GM18520 (cell line): ENCODE measurements at regions not wholly inside any gene's neighbourhood (a gene's known extent, or its start where the extent isn't known, plus 50 kb on each side); places are given as distances from the start of the nearest gene placed in this dataset.
"Not testable (repeated sequence)": the region's sequence is repeated elsewhere in the genome, so short reads cannot be mapped to it uniquely, and the experiment has no call there.

Experiments
- ATAC-seq: cut with Tn5 transposase; IDR thresholded peaks from one replicate; pipeline ENCODE4 v1.9.1; 2021; ENCODE audit not compliant: unreplicated experiment

DNA sequence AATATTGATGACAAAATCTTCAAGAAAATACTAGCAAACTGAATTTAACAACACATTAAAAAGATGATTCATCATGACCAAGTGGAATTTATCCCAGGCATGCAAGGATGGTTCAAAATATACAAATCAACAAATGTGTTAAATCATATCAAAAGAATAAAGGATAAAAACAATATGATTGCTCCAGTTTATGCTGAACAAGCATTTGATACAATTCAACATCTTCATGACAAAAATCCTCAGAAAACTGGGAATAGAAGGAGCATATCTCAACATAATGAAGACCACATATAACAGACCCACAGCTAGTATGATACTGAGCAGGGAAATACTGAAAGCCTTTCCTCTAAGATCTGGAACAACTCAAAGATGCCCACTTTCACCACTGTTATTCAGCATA, 352.3 kb downstream of the PYDC2 start:
- no peak for ATAC-seq

DNA sequence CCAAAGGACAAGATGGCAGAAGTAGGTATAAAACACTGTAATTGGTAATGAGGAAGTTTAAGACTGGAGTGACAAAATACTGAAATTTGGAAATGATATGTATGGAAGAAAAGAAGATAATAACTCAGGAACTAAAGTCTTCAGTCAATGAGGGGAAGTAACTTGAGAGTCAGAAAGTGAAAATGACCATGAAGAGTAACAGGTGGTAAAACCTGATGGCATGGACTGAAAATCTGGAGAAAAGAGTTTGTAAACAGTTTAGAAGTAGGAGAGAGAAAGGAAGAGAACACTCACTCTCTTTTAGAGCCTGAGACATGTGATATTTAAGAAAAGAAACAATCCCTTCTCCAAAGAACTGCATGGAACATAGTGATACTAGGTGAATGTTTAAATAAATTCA, 387.9 kb downstream of the PYDC2 start:
- no peak for ATAC-seq

DNA sequence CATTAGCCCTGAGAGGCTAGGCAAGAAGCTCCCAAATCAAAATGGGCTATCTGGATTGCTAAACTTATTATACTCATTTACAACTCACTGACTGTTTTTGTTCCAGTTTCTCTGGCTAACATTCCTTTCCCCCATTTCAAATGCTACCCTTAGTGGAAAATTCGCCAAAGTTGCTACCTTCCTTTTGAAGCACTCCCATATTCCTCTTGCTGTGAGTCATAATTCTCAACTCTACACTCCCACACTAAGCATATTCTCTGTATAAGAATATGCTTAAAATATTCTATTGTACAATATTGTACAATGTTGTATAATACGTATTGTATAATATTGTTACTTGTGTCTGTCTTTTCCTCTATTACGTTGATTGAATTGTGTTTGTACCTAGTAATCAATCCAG, 398.6 kb downstream of the PYDC2 start:
- ATAC-seq: no peak

DNA sequence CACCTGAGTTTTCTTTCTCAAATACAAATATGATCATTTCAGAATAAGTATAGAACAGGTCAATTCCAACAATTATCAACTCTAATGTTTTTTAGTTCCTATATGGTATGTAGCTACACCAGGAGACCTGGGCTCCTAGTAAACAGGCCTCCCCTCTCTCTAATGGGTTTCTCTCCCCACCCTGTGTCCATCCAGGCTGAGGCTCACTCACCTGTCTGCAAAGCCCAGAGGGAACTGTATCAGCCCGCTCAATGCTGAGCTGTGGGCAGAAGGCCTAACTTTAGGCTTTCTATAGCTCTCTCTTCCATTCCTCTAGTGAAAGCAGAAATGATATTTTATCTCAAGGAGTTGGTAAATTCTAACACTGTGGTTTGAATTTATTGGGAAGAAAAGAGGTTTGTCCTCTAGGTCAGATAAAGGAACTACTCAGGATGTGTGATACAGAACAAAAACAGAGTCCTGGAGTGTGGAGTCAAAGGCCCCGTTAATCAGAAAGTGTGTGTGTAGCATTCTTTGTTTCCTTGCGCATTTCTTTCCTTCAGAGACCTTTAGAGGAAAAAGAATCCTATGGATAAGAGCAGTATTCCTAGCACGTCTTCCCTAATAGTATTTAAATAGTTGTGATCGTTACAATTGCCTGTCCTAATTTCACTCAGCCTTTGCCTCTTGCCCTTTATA, 408.9 kb downstream of the PYDC2 start:
- no peak for ATAC-seq

DNA sequence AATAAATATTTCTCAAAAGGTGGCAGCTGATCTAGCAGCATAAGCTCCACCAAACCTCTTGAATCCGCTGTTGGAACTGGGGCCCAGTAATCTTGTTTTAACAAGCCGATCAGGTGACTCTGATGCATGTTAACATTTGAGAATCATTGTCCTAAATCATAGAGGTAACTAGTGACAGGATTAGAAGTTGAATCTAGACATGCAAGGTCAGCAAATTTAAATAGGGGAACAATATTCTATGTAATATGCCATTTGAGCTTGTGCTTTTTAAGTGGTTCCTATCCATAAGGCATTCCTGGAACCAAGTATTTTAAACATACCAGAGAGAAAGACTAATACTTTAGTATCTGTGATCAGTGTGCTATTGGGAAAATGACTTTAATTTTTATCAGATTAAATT, 412.8 kb downstream of the PYDC2 start:
- no peak for ATAC-seq

DNA sequence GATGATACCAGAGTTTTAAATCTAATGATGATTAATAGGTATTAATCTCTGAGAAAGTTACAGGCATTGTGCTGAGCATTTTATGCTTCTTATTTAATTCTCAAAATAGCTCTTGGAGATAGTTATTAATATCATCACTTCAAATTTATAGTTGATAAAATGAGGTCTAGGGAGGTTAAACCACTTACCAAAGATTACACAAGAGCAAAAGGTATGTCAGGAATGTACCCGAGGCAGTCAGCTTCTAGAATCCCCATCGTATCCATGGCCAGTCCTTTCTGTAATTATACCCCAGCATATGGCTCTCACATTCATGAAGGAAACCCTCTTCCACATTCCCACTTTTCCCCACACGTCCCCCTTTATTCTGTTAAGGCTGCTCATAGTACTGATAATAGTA, 421.3 kb downstream of the PYDC2 start:
- ATAC-seq: no peak

DNA sequence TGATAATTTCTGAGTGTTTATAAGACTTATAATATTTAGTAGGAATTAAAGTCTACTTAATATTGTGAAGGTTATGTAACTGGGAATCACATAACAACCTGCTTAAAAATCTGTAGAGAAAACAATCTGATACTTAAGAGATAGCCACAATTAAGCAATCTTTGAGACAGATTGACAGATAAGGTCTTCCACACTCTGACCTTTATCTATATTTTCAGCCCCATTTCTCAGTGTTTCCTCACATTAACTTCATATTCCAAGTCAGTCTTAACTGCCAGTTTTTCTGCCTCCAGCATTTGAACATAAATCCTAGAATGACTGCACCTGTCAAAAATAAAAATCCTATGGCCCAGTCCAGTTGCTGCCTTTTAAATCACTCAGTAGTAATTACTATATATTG, 423.2 kb downstream of the PYDC2 start:
- ATAC-seq: no peak

DNA sequence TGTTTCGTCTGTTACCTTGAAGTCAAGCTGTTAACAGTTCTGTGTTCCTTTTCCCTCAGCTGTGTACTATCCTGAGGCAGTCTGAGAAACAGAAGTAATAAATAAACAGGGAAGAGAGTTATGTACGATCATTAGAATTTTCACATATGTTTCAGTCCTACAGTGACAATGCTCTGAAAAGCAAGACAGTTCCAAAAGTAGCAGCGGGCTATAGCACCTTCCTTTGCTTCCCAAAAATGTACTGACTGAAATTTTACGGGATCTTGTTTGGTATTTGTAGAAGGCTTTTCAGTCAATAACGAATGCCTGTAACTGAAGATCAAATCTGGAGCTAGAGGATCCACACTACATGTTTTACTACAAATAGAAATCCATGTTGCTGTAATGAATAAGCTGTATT, 428.1 kb downstream of the PYDC2 start:
- ATAC-seq: no peak

DNA sequence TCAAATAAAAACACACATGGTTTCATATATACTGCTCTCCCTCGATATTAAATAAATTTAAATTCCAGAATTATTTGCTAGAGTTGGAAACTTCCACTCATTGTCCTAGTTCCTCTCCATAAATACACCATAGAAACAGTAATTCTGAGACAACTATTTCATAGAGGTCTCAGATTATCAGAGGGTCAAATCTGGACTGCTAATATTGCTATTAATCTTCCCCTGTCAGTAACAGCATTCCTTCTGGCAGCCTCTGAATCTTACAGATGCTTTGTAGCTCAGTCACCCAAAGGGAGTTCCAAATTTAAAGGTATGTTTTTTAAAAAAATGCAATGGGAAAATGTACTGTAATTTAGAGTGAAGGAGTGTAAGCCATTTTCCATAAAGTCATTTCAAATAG, 428.8 kb downstream of the PYDC2 start:
- ATAC-seq: no peak

DNA sequence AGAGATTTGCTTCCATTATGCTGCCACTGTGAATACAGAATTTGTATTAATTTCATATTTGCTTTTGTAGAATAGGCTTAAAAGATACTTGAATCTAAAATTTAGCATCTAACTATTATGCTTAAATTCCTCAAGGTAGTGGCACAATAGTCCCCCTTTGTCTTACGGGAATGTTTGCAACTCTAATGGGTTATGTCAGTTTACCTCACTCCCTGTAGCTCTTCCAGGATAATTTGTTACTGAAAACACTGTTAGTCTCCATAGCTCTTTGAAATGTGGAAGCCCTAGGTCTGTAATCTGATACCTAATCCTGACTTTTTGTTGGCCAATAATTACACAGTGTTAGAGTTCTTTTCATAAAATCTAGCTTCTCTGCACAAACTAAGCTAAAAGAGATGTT, 433.4 kb downstream of the PYDC2 start:
- ATAC-seq: no peak

DNA sequence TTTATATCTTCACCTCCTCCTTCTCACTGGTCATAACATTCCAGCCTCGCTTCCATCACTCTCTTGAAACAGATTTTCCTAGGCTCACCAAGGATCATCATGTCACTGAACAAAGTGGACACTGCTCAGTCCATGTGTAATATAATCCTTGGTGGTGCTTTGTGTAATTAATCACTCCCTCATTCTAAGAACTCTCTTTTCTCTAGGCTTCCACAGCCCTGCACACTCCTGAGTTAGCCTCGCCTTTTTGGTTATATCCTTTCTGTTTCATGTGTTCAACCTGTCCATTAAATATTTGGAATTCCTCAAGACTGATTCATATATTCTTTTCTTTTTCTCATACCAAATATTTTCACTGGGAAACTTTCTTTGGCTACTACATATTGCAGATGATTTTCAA, 440.8 kb downstream of the PYDC2 start:
- ATAC-seq: no peak

DNA sequence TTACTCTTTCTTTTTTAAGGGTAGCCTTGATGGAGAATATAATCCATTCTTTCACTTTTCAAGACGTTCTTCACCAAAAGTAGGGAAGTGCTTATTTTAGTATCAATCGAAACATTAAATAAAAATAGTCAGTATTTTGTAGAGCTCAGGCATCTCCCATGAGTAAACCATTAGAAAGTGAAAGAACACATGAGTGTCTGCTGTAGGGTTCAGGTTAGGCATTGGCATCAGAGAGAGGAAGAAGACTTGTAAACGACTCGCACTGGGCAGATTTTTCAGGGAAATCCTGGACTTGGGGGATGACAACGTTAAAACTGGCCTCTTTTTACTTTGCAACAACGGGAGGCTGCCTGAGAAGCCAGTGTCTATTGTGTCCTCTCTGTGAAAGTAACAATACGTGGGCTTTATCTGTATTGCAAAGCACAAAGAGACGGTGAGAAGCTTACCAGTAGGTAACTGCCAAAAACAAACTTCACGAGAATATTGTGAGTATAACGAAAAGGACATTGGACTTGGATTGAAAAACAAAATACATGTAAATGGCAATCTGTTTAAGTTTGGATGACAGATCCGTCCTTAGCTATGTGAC, 451.7 kb downstream of the PYDC2 start:
- ATAC-seq: no peak

DNA sequence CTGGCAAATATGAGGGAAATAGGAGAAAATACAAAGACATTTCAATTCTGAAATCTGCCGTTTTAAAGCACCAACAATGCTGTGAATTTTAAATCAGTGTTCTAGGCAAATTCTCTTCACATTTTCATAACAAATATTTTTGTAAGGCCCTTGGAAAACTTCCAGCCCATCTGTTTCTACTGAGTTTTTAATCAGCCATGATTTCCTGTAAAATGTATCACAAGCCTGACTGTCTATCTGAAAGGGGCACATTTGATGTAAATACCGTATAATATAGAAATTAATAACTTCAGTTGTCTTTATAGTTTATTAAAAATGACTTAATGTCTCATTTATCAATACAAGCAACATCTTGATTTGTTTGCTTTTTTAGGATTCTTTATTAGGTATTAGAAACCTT, 454.7 kb downstream of the PYDC2 start:
- ATAC-seq: no peak

DNA sequence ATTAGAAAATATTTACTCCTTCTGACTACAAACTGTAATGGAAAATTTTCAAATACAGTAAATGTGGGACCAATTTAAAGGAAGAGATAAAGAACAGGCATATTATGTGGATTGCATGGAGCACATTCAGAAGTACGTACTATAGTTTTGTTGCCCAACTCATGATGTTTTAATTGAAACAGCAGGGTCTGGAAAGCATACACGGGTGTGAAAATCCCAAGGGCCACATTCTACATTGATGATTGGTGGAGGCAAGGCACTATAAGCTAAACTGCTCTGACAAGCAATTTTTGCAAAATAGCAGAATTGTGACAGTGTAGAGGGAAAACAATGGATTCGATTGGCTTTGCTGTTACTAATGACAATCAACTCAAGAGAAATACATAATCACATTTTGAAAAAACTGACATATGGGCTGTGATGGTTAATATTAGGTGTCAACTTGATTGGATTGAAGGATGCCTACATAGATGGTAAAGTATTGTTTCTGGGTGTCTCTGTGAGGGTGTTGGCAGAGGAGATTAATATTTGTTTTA, 458.6 kb downstream of the PYDC2 start:
- no peak for ATAC-seq

DNA sequence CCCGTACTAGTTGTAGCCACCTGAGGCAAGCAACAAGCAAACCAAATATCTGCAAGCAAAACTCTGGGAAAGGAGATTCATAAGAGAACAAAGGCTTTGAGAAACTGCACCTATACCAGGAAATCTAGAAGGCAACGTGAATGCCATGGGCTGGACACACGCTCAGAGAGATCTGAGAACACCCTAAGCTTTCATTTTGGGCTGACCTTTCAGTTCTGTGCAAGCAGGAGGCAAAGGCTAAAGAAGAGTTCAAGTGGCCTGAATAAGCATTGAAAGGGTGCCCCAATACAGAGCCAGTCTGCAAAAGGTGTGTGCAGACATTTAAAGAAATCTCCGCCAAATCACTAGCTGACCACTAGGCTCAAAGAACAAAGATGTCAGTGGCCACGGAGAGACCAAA, 461.6 kb downstream of the PYDC2 start:
- ATAC-seq: no peak

DNA sequence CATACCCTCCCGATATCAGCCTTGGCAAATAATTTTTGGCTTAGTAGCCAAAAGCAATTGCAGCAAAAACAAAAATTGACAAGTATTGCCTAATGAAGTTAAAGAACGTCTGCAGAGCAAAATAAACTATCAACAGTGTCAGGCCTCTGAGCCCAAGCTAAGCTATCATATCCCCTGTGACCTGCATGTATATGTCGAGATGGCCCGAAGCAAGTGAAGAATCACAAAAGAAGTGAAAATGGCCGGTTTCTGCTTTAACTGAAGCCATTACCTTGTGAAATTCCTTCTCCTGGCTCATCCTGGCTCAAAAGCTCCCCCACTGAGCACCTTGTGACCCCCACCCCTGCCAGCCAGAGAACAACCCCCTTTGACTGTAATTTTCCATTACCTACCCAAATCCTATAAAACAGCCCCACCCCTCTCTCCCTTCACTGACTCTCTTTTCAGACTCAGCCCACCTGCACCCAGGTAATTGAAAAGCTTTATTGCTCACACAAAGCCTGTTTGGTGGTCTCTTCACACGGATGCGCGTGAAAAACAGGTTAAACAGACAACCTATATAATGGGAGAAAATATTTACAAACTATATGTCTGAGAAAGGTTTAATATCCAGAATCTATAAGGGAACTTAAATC, 466.3 kb downstream of the PYDC2 start:
- ATAC-seq: not testable (repeated sequence)

DNA sequence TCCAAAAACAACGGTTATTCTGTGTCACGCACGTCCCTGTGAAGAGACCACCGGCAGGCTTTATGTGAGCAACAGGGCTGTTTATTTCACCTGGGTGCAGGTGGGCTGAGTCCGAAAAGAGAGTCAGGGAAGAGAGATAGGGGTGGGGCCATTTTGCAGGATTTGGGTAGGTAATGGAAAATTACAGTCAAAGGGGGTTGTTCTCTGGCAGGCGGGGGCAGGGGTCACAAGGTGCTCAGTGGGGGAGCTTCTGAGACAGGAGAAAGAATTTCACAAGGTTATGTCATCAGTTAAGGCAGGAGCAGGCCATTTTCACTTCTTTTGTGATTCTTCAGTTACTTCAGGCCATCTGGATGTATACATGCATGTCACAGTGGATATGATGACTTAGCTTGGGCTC, 467.0 kb downstream of the PYDC2 start:
- ATAC-seq: not testable (repeated sequence)

DNA sequence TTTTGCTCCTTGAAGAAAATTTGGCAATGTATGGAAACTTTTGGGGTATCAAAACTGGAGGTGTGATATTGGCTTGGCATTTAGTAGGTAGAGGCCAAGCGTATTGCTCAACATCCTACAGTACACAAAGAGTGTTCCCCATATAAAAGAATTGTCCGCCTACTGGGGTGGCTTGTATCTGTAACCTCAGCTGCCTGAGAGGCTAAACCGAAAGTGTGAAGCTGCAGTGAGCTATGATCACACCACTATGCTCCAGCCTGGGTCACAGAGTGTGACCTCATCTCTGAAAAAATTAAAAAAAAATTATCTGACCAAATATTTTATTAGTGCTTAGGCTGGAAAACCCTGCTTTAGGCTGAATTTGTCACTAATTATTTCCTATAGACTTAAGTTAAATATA, 483.9 kb downstream of the PYDC2 start:
- no peak for ATAC-seq

DNA sequence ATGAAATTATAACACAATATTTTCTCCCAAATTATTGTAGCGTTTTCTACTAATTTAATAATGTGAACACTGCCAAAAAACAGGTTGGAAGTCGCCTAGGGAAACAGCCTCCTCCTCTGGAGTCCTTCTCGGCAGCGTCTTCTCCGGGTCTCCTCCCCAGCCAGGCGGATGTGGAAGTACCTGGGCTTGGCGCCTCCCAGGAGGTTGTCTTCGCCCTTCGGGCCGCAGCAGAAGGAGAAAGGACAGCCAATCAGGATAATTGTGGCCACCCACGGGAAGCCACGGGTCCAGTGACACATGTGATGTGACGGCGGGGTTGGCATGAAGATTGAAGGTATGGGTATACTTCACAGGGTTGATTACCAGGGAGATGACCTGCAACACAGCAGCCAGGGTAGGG, 491.2 kb downstream of the PYDC2 start:
- no peak for ATAC-seq

DNA sequence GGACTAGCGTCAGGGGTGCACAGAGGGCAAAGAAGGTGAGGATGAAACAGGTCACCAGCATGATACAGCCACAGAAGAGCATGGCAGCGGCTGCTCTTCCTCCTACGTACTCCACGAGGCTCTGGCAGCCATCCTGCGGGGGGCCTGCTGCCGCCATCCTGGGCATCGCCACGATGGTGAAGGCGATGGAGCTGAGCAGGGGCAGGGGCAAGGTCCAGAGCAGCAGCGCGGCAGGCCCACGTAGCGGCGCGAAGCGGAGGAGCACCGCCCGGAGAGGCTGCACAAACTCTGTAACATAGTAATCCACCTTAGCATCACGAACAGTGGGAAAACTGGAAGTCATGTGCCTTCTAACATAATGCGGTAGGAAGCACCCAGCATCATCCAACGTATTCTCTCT, 491.6 kb downstream of the PYDC2 start:
- ATAC-seq: no peak

DNA sequence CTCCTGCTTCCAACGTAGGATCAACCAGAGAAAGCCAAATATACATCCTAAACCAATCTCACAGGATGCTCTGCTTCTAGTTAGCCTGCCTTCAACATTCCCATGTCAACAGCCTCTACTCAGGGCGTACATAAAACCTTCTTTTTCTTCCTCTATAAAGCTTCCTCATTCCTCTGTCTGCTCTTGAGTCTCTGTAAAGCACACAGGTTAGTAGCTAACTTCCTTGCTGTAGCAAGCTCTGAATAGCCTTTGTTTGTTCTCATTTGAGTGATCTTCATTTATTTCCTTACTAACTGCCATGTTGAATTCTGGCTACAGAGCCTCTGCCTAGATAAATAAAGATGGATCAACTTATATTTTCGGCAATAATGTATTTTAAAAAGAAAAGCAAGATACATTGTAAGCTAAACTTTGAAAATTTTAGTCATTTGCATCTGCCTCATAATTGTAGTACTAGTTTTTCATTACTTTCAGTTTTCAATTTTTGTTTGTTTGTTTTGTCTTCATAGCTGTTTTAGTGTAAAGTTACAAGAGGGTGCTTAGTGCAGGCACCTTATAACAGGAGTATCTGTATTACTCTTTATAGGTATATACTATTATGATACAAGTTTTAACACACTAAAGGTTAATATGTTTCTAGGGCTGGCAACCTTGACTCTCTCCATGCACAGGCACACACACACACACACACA, 498.2 kb downstream of the PYDC2 start:
- no peak for ATAC-seq

DNA sequence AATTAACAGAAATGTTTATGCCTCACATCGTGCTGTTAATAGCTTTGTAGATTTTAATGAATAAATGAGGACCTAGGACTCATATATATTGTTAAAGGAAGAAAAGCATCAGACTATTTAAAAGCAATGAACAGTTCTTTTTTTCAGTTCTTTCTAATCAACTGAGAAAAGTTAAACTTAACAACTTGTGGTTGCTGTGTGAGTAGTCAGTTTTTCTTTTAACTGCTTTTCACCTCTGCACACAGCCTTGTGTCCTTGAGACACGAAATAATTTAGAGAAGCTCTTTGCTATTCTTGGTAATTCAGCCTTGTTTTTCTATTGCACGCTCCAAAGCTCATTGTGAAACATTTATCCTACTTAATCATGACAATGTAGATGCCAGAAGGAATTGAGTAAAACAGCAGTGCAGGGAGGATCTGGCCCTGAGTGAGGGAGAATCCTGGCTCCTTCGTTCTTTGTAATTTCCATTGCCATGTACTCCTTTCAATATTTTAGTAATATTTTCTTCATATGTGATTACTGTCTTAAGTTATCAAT, 499.0 kb downstream of the PYDC2 start:
- ATAC-seq: no peak
